HG02610 (cell line): ENCODE measurements at regions not wholly inside any gene's neighbourhood (a gene's known extent, or its start where the extent isn't known, plus 50 kb on each side); places are given as distances from the start of the nearest gene placed in this dataset.
"Not testable (repeated sequence)": the region's sequence is repeated elsewhere in the genome, so short reads cannot be mapped to it uniquely, and the experiment has no call there.

Source experiments
- ATAC-seq: cut with Tn5 transposase; IDR thresholded peaks from one replicate; pipeline ENCODE4 v1.9.1; 2021; ENCODE audit warnings: mild to moderate bottlenecking, moderate library complexity; ENCODE audit not compliant: unreplicated experiment

- no peak for ATAC-seq
Measured at GRCh38 chr19:29060813-29061364, 152.1 kb downstream of the UQCRFS1 start.

GRCh38 chr19:29056535-29056934 is 156.4 kb downstream of the UQCRFS1 start:
- no peak for ATAC-seq

- ATAC-seq: no peak
Measured at GRCh38 chr19:29054886-29055675, 157.9 kb downstream of the UQCRFS1 start.

GRCh38 chr19:29048873-29049272 is 164.1 kb downstream of the UQCRFS1 start:
- ATAC-seq: no peak

- ATAC-seq: no peak
Measured at GRCh38 chr19:29045679-29046254, 167.2 kb downstream of the UQCRFS1 start.

GRCh38 chr19:29044037-29044436 is 168.9 kb downstream of the UQCRFS1 start:
- no peak for ATAC-seq

- no peak for ATAC-seq
Measured at GRCh38 chr19:29042450-29042849, 170.5 kb downstream of the UQCRFS1 start.

GRCh38 chr19:29040951-29041350 is 172.0 kb downstream of the UQCRFS1 start:
- no peak for ATAC-seq

GRCh38 chr19:29040292-29040691 is 172.7 kb downstream of the UQCRFS1 start:
- ATAC-seq: no peak

GRCh38 chr19:29039036-29039435 is 173.9 kb downstream of the UQCRFS1 start:
- ATAC-seq: not testable (repeated sequence)

GRCh38 chr19:29031216-29031615 is 181.7 kb downstream of the UQCRFS1 start:
- ATAC-seq: no peak

GRCh38 chr19:29029268-29029958 is 183.5 kb downstream of the UQCRFS1 start:
- ATAC-seq: no peak

GRCh38 chr19:29022599-29022998 is 190.4 kb downstream of the UQCRFS1 start:
- ATAC-seq: no peak

GRCh38 chr19:29022165-29022564 is 190.8 kb downstream of the UQCRFS1 start:
- no peak for ATAC-seq

- no peak for ATAC-seq
Measured at GRCh38 chr19:29021232-29021916, 191.6 kb downstream of the UQCRFS1 start.

- ATAC-seq: no peak
Measured at GRCh38 chr19:29019403-29019802, 193.5 kb downstream of the UQCRFS1 start.

GRCh38 chr19:29018542-29018941 is 194.4 kb downstream of the UQCRFS1 start:
- no peak for ATAC-seq

- no peak for ATAC-seq
Measured at GRCh38 chr19:29017788-29018187, 195.2 kb downstream of the UQCRFS1 start.

- ATAC-seq: no peak
Measured at GRCh38 chr19:29016926-29017760, 195.8 kb downstream of the UQCRFS1 start.

GRCh38 chr19:29016353-29016752 is 196.6 kb downstream of the UQCRFS1 start:
- ATAC-seq: no peak
